ENCODE measurements at regions not wholly inside any gene's neighbourhood (a gene's known extent, or its start where the extent isn't known, plus 50 kb on each side); places are given as distances from the start of the nearest gene placed in this dataset.

DNA sequence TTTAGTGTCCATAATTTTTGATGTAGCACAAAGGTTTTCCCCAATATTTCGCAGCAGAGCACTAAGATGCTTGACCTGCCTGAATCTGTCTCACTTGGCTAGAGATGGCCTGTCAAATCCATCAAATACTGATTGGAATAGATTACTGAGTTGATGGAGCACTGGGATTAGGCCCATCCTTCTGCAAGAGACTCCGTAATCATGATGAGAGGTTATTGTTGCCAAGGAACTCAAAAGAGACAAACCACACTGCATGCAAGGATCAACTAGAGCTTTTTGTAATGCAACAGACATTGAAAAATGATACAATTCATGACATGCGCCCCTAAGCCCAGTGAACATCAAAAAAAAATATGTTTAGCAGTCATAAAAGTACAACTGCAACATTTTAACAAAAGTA lies 585.3 kb upstream of the GRAMD2B start:
- no peak for FAIRE-seq
- no peaks in the 10 kb centered on the region for H3K4me1 ChIP-seq (ENCODE audit: insufficient read depth, low read length)
- H3K9me3 ChIP-seq (ENCODE audit: low read length) = peaks cover 11% of the 10 kb centered on the region; the same call in 1 of the 2 replicates
- no peaks in the 10 kb centered on the region for H3K79me2 ChIP-seq (ENCODE audit: insufficient read depth, low read length)
- H3K4me2 ChIP-seq (ENCODE audit: low read depth, low read length) = no peak overlapping the region
- no peak for TF ChIP-seq ZNF33A (CRISPR knock-in tag; IDR thresholded peaks at IDR 0.05; ENCODE audit: borderline replicate concordance)
- no peak for TF ChIP-seq XRCC5 (optimal IDR thresholded peaks at IDR 0.05; ENCODE audit: low read length)
- TF ChIP-seq U2AF1 (optimal IDR thresholded peaks at IDR 0.05; ENCODE audit: low read depth, low read length) = no peak
- no peak for TF ChIP-seq MXD4 (CRISPR knock-in tag; IDR thresholded peaks at IDR 0.05)
- no peak for TF ChIP-seq ZFP36L1 (CRISPR knock-in tag; IDR thresholded peaks at IDR 0.05)
- TF ChIP-seq NAIF1 (CRISPR knock-in tag; IDR thresholded peaks at IDR 0.05; ENCODE audit: borderline replicate concordance) = no peak
- TF ChIP-seq BHLHE40 (IDR thresholded peaks at IDR 0.05; ENCODE audit: low read length) = no peak
- TF ChIP-seq, protein P1, sequence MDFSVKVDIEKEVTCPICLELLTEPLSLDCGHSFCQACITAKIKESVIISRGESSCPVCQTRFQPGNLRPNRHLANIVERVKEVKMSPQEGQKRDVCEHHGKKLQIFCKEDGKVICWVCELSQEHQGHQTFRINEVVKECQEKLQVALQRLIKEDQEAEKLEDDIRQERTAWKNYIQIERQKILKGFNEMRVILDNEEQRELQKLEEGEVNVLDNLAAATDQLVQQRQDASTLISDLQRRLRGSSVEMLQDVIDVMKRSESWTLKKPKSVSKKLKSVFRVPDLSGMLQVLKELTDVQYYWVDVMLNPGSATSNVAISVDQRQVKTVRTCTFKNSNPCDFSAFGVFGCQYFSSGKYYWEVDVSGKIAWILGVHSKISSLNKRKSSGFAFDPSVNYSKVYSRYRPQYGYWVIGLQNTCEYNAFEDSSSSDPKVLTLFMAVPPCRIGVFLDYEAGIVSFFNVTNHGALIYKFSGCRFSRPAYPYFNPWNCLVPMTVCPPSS (IDR thresholded peaks at IDR 0.05) = no peak
- TF ChIP-seq, protein P2, sequence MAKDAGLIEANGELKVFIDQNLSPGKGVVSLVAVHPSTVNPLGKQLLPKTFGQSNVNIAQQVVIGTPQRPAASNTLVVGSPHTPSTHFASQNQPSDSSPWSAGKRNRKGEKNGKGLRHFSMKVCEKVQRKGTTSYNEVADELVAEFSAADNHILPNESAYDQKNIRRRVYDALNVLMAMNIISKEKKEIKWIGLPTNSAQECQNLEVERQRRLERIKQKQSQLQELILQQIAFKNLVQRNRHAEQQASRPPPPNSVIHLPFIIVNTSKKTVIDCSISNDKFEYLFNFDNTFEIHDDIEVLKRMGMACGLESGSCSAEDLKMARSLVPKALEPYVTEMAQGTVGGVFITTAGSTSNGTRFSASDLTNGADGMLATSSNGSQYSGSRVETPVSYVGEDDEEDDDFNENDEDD (CRISPR knock-in tag; IDR thresholded peaks at IDR 0.05; ENCODE audit: borderline replicate concordance) = no peak
- TF ChIP-seq SATB2 (CRISPR knock-in tag; IDR thresholded peaks at IDR 0.05) = no peak
- TF ChIP-seq PHF21A (CRISPR knock-in tag; IDR thresholded peaks at IDR 0.05) = no peak
- TF ChIP-seq GTF2F1 (IDR thresholded peaks at IDR 0.05; ENCODE audit: low read length) = no peak
- no peak for TF ChIP-seq SMC3 (IDR thresholded peaks at IDR 0.05; ENCODE audit: low read length)
- no peak for TF ChIP-seq DPF2 (CRISPR knock-in tag; IDR thresholded peaks at IDR 0.05; ENCODE audit: borderline replicate concordance, low read depth)
- no peak for TF ChIP-seq KDM1A (CRISPR knock-in tag; IDR thresholded peaks at IDR 0.05)
- TF ChIP-seq ZNF496 (CRISPR knock-in tag; IDR thresholded peaks at IDR 0.05; ENCODE audit: insufficient replicate concordance) = no peak
- POLR2A ChIA-PET = no interaction called here
- BruUV-seq (replicated peaks) = no TSS peak
- no peaks in the 10 kb centered on the region for H3K27me3 ChIP-seq (ENCODE audit: control insufficient read depth in 1 of 2, insufficient read depth in 2 of 2, low read length in 2 of 2)
- WGBS (ENCODE audit: low lambda C conversion rate) = 19% methylated on average over 3 of the region's 3 CpGs
- intact Hi-C loops (cut with micrococcal nuclease; ENCODE audit: unreplicated experiment) = loop anchor here (10.0 kb wide), 1 partner anchor 1313 kb away; no protein-coding TSS in a partner anchor
- H3K36me3 ChIP-seq (replicated peaks in 1 of 2; ENCODE audit: control insufficient read depth in 1 of 2, insufficient read depth in 2 of 2, low read length in 2 of 2) = no peaks in the 10 kb centered on the region
- H3K27ac ChIP-seq (ENCODE audit: extremely low read length, insufficient read depth, low read length) = no peak overlapping the region
- ATAC-seq = no peak
- CTCF ChIA-PET (ENCODE audit: low intra/inter-chr PET ratio, low total read pairs) = no interaction called here
- in situ Hi-C loops (cut with HindIII; ENCODE audit: extremely low pct_ligation_motif_present, low pct_unique_long_range_greater_than_20kb) = no loop called here
- no peak for DNase-seq (ENCODE audit: low spot score)
- H3K9ac ChIP-seq (ENCODE audit: insufficient read depth, low read depth, low read length) = no peak overlapping the region
- H4K20me1 ChIP-seq (ENCODE audit: insufficient read depth, low read length) = no peaks in the 10 kb centered on the region
- no peak overlapping the region for H2AFZ ChIP-seq (ENCODE audit: low read length)
- H3K4me3 ChIP-seq (replicated peaks in 1 of 3; ENCODE audit: insufficient read depth in 1 of 3, low read depth in 2 of 3, low read length in 3 of 3) = no peak overlapping the region

Measured in HepG2 (cell line).